Smooth muscle cell (in vitro differentiated cells): ENCODE measurements at regions not wholly inside any gene's neighbourhood (a gene's known extent, or its start where the extent isn't known, plus 50 kb on each side); places are given as distances from the start of the nearest gene placed in this dataset.
A peak's percentile ranks its signal among the peaks of the same experiment; 100 is the strongest.

ENCODE experiments used
- DNase-seq: peaks from one replicate; lab custom pipeline; 2025; ENCODE audit not compliant: unreplicated experiment; lab: John Stamatoyannopoulos, UW
- H2AFZ ChIP-seq: fragments of 200-600 bp; sonication (generic); 2 replicates; pipeline ENCODE4 v1.6.0; 2016; ENCODE audit warnings: antibody characterized with exemption, low read depth, mild to moderate bottlenecking
- H3F3A ChIP-seq: fragments of 200-600 bp; sonication (generic); 2 replicates; pipeline ENCODE4 v1.6.0; 2017; ENCODE audit warnings: antibody characterized with exemption, low read depth
- H3K27ac ChIP-seq: fragments of 200-600 bp; sonication (generic); 2 replicates; pipeline ENCODE4 v1.5.1; 2016; ENCODE audit warnings: low read depth, mild to moderate bottlenecking
- H3K27me3 ChIP-seq: fragments of 200-600 bp; sonication (generic); 2 replicates; pipeline ENCODE4 v1.6.1; 2016; ENCODE audit warnings: low read depth, mild to moderate bottlenecking
- H3K36me3 ChIP-seq: fragments of 200-600 bp; sonication (generic); 2 replicates; pipeline ENCODE4 v1.5.1; 2016; ENCODE audit warnings: low read depth
- H3K4me1 ChIP-seq: fragments of 200-600 bp; sonication (generic); 2 replicates; pipeline ENCODE4 v1.5.1; 2016; ENCODE audit warnings: low read depth
- H3K4me2 ChIP-seq: fragments of 200-600 bp; sonication (generic); 2 replicates; pipeline ENCODE4 v1.6.0; 2016; ENCODE audit warnings: mild to moderate bottlenecking
- H3K4me3 ChIP-seq: fragments of 200-600 bp; sonication (generic); 2 replicates; pipeline ENCODE4 v1.5.1; 2016; ENCODE audit warnings: mild to moderate bottlenecking
- H3K79me2 ChIP-seq: fragments of 200-600 bp; sonication (generic); 2 replicates; pipeline ENCODE4 v1.6.0; 2016; ENCODE audit warnings: low read depth, mild to moderate bottlenecking
- H3K9ac ChIP-seq: fragments of 200-600 bp; sonication (generic); 2 replicates; pipeline ENCODE4 v1.6.0; 2016; ENCODE audit warnings: low read depth
- H3K9me3 ChIP-seq: fragments of 200-600 bp; sonication (generic); replicated peaks from 2 replicates; pipeline ENCODE4 v1.5.1; 2016; ENCODE audit warnings: low read depth
- H4K20me1 ChIP-seq: fragments of 200-600 bp; sonication (generic); 2 replicates; pipeline ENCODE4 v1.6.0; 2016; ENCODE audit warnings: low read depth
- WGBS: methylation state at CpG from one replicate; pipeline ENCODE4 v1.1.7; 2016; ENCODE audit warnings: low lambda C conversion rate; 5-methylcytosine and 5-hydroxymethylcytosine counted together
- TF ChIP-seq, protein P1 (sequence below): fragments of 200-600 bp; sonication (generic); IDR thresholded peaks from 2 replicates; pipeline ENCODE4 v1.5.1; 2017; ENCODE audit warnings: borderline replicate concordance, mild to moderate bottlenecking, antibody characterized with exemption; ENCODE audit not compliant: insufficient read depth, poor library complexity, severe bottlenecking

DNA sequence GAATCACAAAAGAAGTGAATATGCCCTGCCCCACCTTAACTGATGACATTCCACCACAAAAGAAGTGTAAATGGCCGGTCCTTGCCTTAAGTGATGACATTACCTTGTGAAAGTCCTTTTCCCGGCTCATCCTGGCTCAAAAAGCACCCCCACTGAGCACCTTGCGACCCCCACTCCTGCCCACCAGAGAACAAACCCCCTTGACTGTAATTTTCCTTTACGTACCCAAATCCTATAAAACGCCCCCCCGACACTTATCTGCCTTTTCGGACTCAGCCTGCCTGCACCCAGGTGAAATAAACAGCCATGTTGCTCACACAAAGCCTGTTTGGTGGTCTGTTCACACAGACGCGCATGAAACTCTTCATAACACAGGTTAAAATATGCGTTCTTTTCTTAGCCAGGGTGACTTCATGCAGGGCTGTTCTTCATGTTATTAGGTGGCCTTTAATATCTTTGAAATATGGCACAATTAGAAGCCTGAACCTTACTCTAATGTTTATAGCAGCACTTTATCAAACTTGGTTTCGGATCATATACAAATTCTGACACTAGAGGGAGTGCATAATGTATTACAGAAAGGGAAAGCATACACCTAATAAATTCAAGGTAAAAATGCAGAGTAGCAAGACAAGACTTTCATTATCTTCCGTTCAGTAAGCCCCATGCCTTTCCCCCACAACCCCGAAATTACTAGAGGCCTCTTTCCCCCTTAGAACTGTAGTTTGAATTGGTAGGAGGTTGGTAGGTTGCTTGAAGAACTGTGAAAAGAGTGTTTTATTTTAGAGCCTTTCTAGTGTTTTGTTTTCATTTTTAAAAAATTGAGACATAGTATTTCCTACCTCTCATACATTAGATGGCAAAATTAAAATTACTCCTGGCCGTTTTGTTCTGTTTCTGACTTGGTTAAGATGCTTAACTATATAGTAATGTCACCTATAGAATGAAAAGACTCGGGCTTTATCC, 117.9 kb downstream of the NPY start:
- TF ChIP-seq, protein P1, sequence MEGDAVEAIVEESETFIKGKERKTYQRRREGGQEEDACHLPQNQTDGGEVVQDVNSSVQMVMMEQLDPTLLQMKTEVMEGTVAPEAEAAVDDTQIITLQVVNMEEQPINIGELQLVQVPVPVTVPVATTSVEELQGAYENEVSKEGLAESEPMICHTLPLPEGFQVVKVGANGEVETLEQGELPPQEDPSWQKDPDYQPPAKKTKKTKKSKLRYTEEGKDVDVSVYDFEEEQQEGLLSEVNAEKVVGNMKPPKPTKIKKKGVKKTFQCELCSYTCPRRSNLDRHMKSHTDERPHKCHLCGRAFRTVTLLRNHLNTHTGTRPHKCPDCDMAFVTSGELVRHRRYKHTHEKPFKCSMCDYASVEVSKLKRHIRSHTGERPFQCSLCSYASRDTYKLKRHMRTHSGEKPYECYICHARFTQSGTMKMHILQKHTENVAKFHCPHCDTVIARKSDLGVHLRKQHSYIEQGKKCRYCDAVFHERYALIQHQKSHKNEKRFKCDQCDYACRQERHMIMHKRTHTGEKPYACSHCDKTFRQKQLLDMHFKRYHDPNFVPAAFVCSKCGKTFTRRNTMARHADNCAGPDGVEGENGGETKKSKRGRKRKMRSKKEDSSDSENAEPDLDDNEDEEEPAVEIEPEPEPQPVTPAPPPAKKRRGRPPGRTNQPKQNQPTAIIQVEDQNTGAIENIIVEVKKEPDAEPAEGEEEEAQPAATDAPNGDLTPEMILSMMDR = peak; percentile 61
- 32% methylated on average over 14 of the region's 15 CpGs for WGBS
- Histone ChIP-seq H2AFZ (peak overlapping the region; percentile 76), H3K9me3 (no peaks in the 10 kb centered on the region), H3K9ac (no peak overlapping the region), H3K4me3 (peak overlapping the region; percentile 29), H3K27ac (no peak overlapping the region), H3K36me3 (no peaks in the 10 kb centered on the region), H3F3A (no peaks in the 10 kb centered on the region), H3K79me2 (no peaks in the 10 kb centered on the region), H3K27me3 (no peaks in the 10 kb centered on the region), H4K20me1 (no peaks in the 10 kb centered on the region), H3K4me2 (peak overlapping the region; percentile 77), H3K4me1 (no peaks in the 10 kb centered on the region)
- no peak for DNase-seq

DNA sequence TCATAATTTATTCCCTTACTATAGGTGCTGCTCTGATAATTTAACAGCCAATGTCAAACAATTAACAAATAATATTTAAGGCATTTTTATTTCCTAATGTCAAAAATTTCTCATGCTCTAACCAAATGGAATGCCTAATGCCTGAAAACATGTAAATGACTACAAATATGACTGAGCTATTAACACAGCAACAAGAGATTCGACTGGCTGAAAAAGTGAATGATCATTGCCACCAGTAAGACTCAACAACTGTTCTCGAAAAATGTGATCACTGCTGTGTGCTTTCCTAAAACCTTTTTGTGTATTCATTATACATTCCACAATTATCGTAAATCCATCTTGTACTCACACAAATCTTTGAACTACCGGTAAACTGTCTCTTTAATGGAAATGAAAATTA, 118.7 kb downstream of the NPY start:
- Histone ChIP-seq H3K79me2 (no peaks in the 10 kb centered on the region), H3F3A (no peaks in the 10 kb centered on the region), H3K4me2 (no peak overlapping the region), H3K9ac (no peak overlapping the region), H3K4me1 (no peaks in the 10 kb centered on the region), H3K4me3 (no peak overlapping the region), H3K36me3 (no peaks in the 10 kb centered on the region), H3K27me3 (no peaks in the 10 kb centered on the region), H2AFZ (peak overlapping the region; percentile 76), H3K9me3 (no peaks in the 10 kb centered on the region), H3K27ac (no peak overlapping the region), H4K20me1 (no peaks in the 10 kb centered on the region)
- DNase-seq = no peak
- TF ChIP-seq, protein P1 = no peak
- 71% methylated on average over 4 of the region's 4 CpGs for WGBS

DNA sequence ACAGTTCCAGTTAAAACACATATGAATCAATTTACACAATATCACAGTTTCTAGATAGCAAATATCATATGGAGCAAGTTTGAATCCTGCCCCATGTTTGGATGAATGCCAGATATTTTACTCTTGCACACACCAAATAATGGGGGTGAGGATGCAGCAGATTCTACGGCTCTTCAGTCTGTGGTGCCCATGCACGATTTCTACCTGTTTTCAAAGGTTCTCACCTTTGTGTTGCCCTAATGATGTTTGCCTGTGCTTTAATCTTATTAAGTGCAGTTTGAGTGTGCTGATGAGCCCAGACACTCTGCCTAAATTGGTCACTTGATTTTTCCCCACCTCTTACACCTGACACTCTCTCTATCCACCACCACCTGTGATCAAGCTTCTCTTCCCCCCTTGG, 119.6 kb downstream of the NPY start:
- H3K4me3 ChIP-seq = no peak overlapping the region
- H4K20me1 ChIP-seq = no peaks in the 10 kb centered on the region
- no peak overlapping the region for H3K27ac ChIP-seq
- H3K9me3 ChIP-seq = no peaks in the 10 kb centered on the region
- no peak for DNase-seq
- H3K9ac ChIP-seq = no peak overlapping the region
- H3F3A ChIP-seq = no peaks in the 10 kb centered on the region
- no peak overlapping the region for H3K4me2 ChIP-seq
- no peaks in the 10 kb centered on the region for H3K36me3 ChIP-seq
- H3K4me1 ChIP-seq = no peaks in the 10 kb centered on the region
- H3K27me3 ChIP-seq = no peaks in the 10 kb centered on the region
- TF ChIP-seq, protein P1 = no peak
- no peak overlapping the region for H2AFZ ChIP-seq
- no peaks in the 10 kb centered on the region for H3K79me2 ChIP-seq
- WGBS = 92% methylated on average over 2 of the region's 2 CpGs

DNA sequence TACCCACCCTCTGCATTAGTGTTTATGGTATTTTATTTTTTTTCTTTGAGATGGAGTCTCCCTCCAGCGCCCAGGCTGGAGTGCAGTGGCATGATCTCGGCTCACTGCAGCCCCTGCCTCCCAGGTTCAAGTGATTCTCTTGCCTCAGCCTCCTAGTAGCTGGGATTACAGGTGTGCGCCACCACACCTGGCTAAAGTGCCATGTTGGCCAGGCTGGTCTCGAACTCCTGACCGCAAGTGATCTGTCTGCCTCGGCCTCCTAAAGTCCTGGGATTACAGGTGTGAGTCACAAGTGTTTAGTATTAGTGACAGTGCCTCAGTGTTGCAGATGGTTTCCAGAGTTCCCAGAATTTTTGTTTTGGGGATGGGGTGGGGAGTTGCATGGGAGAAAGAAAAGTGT, 120.3 kb downstream of the NPY start:
- no peak overlapping the region for H3K27ac ChIP-seq
- H3K79me2 ChIP-seq = no peaks in the 10 kb centered on the region
- H3K36me3 ChIP-seq = no peaks in the 10 kb centered on the region
- no peaks in the 10 kb centered on the region for H3K4me1 ChIP-seq
- no peak overlapping the region for H3K4me2 ChIP-seq
- no peaks in the 10 kb centered on the region for H3K27me3 ChIP-seq
- no peak for DNase-seq
- no peak overlapping the region for H3K4me3 ChIP-seq
- H3K9ac ChIP-seq = no peak overlapping the region
- no peaks in the 10 kb centered on the region for H4K20me1 ChIP-seq
- H3F3A ChIP-seq = no peaks in the 10 kb centered on the region
- H2AFZ ChIP-seq = no peak overlapping the region
- 91% methylated on average over 6 of the region's 6 CpGs for WGBS
- TF ChIP-seq, protein P1 = no peak
- no peaks in the 10 kb centered on the region for H3K9me3 ChIP-seq
